ENCODE measurements at regions not wholly inside any gene's neighbourhood (a gene's known extent, or its start where the extent isn't known, plus 50 kb on each side); places are given as distances from the start of the nearest gene placed in this dataset.

GRCh38 chr3:18246336-18247060, 178.6 kb downstream of the SATB1 start (continued):
- TF ChIP-seq, protein P1, sequence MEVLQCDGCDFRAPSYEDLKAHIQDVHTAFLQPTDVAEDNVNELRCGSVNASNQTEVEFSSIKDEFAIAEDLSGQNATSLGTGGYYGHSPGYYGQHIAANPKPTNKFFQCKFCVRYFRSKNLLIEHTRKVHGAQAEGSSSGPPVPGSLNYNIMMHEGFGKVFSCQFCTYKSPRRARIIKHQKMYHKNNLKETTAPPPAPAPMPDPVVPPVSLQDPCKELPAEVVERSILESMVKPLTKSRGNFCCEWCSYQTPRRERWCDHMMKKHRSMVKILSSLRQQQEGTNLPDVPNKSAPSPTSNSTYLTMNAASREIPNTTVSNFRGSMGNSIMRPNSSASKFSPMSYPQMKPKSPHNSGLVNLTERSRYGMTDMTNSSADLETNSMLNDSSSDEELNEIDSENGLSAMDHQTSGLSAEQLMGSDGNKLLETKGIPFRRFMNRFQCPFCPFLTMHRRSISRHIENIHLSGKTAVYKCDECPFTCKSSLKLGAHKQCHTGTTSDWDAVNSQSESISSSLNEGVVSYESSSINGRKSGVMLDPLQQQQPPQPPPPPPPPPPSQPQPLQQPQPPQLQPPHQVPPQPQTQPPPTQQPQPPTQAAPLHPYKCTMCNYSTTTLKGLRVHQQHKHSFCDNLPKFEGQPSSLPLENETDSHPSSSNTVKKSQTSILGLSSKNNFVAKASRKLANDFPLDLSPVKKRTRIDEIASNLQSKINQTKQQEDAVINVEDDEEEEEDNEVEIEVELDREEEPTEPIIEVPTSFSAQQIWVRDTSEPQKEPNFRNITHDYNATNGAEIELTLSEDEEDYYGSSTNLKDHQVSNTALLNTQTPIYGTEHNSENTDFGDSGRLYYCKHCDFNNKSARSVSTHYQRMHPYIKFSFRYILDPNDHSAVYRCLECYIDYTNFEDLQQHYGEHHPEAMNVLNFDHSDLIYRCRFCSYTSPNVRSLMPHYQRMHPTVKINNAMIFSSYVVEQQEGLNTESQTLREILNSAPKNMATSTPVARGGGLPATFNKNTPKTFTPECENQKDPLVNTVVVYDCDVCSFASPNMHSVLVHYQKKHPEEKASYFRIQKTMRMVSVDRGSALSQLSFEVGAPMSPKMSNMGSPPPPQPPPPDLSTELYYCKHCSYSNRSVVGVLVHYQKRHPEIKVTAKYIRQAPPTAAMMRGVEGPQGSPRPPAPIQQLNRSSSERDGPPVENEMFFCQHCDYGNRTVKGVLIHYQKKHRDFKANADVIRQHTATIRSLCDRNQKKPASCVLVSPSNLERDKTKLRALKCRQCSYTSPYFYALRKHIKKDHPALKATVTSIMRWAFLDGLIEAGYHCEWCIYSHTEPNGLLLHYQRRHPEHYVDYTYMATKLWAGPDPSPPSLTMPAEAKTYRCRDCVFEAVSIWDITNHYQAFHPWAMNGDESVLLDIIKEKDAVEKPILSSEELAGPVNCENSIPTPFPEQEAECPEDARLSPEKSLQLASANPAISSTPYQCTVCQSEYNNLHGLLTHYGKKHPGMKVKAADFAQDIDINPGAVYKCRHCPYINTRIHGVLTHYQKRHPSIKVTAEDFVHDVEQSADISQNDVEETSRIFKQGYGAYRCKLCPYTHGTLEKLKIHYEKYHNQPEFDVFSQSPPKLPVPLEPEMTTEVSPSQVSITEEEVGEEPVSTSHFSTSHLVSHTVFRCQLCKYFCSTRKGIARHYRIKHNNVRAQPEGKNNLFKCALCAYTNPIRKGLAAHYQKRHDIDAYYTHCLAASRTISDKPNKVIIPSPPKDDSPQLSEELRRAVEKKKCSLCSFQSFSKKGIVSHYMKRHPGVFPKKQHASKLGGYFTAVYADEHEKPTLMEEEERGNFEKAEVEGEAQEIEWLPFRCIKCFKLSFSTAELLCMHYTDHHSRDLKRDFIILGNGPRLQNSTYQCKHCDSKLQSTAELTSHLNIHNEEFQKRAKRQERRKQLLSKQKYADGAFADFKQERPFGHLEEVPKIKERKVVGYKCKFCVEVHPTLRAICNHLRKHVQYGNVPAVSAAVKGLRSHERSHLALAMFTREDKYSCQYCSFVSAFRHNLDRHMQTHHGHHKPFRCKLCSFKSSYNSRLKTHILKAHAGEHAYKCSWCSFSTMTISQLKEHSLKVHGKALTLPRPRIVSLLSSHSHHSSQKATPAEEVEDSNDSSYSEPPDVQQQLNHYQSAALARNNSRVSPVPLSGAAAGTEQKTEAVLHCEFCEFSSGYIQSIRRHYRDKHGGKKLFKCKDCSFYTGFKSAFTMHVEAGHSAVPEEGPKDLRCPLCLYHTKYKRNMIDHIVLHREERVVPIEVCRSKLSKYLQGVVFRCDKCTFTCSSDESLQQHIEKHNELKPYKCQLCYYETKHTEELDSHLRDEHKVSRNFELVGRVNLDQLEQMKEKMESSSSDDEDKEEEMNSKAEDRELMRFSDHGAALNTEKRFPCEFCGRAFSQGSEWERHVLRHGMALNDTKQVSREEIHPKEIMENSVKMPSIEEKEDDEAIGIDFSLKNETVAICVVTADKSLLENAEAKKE (CRISPR knock-in tag; IDR thresholded peaks at IDR 0.05) = no peak

DNA sequence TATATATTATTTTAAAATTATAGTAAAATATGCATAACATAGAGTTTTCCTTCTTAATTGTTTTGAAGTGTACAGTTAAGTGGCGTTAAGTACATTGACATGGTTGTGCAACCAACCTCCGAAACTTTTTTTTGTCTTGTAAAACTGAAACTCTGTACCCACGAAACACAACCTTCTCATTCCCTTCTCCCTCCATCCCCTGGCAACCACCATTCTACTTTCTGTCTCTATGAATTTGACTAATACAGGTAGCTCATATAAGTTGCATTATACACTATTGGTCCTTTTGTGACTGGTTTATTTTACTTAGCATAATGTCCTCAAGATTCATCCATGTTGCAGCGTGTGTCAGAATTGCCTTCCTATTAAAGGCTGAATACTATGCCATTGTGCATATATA, 179.4 kb downstream of the SATB1 start:
- DNase-seq (ENCODE audit: low spot score) = no peak
- Mint-ChIP-seq H3K36me3 (ENCODE audit: low read depth) (no peaks in the 10 kb centered on the region), H3K9me3 (no peaks in the 10 kb centered on the region), H3K4me1 (peaks cover 33% of the 10 kb centered on the region), H3K27ac (no peak overlapping the region), H3K27me3 (ENCODE audit: insufficient read depth, low read depth, poor library complexity) (no peaks in the 10 kb centered on the region), H3K4me3 (no peak overlapping the region)
- H4K20me1 ChIP-seq (replicated peaks; ENCODE audit: insufficient read depth) = no peaks in the 10 kb centered on the region
- ATAC-seq = no peak
- H3K27me3 ChIP-seq (ENCODE audit: insufficient read depth) = no peaks in the 10 kb centered on the region
- peaks cover 24% of the 10 kb centered on the region for H3K4me1 ChIP-seq (ENCODE audit: insufficient read depth)
- H3K36me3 ChIP-seq (ENCODE audit: insufficient read depth) = no peaks in the 10 kb centered on the region
- no peak overlapping the region for H3K27ac ChIP-seq (ENCODE audit: low read depth)
- no peak overlapping the region for H3K4me2 ChIP-seq
- H3K79me2 ChIP-seq (replicated peaks; ENCODE audit: insufficient read depth) = no peaks in the 10 kb centered on the region
- no peak overlapping the region for H3K4me3 ChIP-seq
- no peak overlapping the region for H2AFZ ChIP-seq
- no peaks in the 10 kb centered on the region for H3F3A ChIP-seq (replicated peaks; ENCODE audit: low read depth)
- peaks cover 5% of the 10 kb centered on the region for H3K9me2 ChIP-seq (ENCODE audit: insufficient read depth)
- TF ChIP-seq, protein P1 (CRISPR knock-in tag; IDR thresholded peaks at IDR 0.05) = no peak
- TF ChIP-seq, protein P2, sequence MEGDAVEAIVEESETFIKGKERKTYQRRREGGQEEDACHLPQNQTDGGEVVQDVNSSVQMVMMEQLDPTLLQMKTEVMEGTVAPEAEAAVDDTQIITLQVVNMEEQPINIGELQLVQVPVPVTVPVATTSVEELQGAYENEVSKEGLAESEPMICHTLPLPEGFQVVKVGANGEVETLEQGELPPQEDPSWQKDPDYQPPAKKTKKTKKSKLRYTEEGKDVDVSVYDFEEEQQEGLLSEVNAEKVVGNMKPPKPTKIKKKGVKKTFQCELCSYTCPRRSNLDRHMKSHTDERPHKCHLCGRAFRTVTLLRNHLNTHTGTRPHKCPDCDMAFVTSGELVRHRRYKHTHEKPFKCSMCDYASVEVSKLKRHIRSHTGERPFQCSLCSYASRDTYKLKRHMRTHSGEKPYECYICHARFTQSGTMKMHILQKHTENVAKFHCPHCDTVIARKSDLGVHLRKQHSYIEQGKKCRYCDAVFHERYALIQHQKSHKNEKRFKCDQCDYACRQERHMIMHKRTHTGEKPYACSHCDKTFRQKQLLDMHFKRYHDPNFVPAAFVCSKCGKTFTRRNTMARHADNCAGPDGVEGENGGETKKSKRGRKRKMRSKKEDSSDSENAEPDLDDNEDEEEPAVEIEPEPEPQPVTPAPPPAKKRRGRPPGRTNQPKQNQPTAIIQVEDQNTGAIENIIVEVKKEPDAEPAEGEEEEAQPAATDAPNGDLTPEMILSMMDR (conservative IDR thresholded peaks at IDR 0.05; ENCODE audit: low read depth in 2 of 2) = no peak
- TF ChIP-seq NANOG (IDR thresholded peaks at IDR 0.05; ENCODE audit: borderline replicate concordance) (no peak), EZH2 (IDR thresholded peaks at IDR 0.05; ENCODE audit: low read depth, unreplicated experiment) (no peak), ZNF331 (CRISPR knock-in tag; IDR thresholded peaks at IDR 0.05; ENCODE audit: low read depth) (no peak), EZH2phosphoT487 (IDR thresholded peaks at IDR 0.05; ENCODE audit: unreplicated experiment) (no peak)
